NT2/D1 (cell line): ENCODE measurements at regions not wholly inside any gene's neighbourhood (a gene's known extent, or its start where the extent isn't known, plus 50 kb on each side); places are given as distances from the start of the nearest gene placed in this dataset.

Experiments used
- SUZ12 ChIP-seq: IDR thresholded peaks from 2 replicates; pipeline ENCODE4 v1.6.1; 2011; ENCODE audit not compliant: insufficient read length, insufficient read depth; ENCODE audit errors: extremely low read depth
- YY1 ChIP-seq: IDR thresholded peaks from 2 replicates; pipeline ENCODE4 v1.6.1; 2011; ENCODE audit not compliant: insufficient read length, insufficient read depth
- ZNF274 ChIP-seq: IDR thresholded peaks from 2 replicates; pipeline ENCODE4 v1.6.1; 2011; ENCODE audit warnings: mild to moderate bottlenecking, low read depth, low read length

GRCh38 chr7:83799333-83799732 is 150.4 kb upstream of the SEMA3E start:
- TF ChIP-seq SUZ12 (no peak), ZNF274 (no peak), YY1 (no peak)
